GM21619 (cell line): ENCODE measurements at regions not wholly inside any gene's neighbourhood (a gene's known extent, or its start where the extent isn't known, plus 50 kb on each side); places are given as distances from the start of the nearest gene placed in this dataset.
A peak's percentile ranks its signal among the peaks of the same experiment; 100 is the strongest.

Source experiments
- ATAC-seq: cut with Tn5 transposase; IDR thresholded peaks from one replicate; pipeline ENCODE4 v1.9.1; 2021; ENCODE audit not compliant: unreplicated experiment

DNA sequence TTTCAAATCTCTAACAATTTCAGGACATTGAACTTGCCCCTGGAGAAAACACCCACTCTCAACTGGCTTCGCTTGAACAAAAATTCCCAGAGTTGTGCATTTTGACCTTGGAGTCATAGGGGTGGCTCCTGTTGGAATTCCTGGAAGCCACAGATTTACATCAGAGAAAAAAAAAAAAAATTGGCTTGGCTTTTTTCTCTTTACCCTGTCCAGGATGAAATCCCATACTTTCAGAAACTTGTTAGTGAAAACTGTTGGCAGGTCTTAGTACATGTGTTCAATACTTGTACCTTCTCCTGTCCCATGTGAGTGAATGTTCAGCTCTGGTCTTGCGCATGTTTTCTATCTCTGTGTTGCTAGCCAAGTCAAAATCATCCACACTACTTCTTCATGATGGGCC lies 228.8 kb downstream of the TGFB2 start:
- no peak for ATAC-seq

DNA sequence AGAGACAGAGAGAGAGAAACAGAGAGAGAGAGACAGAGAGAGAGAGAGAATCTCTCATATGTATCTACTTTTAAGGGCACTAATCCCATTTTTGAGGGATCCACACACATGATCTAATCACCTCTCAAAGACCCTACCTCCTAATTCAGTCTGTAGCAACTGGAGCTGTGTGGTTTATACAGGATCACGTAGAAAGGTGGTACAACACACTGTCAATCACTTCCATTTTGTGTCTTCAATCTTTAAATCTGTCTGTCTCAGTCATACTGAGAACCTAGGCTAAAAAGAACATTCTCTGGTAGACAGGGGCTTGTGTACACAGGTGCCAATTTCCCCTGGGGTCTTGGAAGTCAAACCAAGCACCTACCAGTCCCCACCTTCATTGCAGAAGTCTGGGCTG lies 229.9 kb downstream of the TGFB2 start:
- ATAC-seq, result no peak

DNA sequence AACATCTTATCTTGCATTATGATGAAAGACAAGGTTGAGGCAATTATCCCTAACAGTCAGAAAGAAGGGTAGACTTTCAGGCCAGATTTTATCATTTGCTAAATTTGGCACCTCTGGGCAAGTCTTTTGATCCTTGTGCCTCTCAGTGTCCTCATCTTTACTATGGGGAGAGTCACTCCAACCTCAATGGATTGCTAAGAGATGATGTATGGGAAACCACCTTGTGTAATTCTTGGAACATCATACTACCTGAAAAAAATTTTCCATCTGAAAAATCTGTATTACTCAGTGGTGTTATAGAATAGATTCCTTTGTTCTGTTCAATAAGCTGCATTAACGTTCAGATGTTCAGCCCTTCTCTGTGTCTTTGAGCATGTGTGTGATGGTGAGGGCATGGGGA lies 230.7 kb downstream of the TGFB2 start:
- no peak for ATAC-seq

DNA sequence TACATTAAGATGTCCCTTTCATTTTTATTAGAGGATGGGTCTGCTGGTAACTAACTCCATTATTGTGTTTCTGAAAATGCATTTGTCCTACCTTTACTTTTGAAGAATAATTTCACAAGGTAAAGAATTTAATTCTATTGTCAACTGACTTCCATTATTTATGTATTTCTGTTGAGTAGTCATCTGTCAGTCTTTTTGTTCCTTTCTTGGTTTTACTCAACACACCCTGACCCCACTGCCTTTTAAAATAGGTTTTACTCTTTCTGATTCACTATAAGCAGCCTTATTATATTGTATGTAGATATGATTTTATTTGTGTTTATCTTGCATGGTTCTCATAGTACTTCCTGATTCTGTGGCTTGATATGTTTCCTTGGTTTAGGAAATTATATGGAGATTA lies 237.5 kb downstream of the TGFB2 start:
- no peak for ATAC-seq

DNA sequence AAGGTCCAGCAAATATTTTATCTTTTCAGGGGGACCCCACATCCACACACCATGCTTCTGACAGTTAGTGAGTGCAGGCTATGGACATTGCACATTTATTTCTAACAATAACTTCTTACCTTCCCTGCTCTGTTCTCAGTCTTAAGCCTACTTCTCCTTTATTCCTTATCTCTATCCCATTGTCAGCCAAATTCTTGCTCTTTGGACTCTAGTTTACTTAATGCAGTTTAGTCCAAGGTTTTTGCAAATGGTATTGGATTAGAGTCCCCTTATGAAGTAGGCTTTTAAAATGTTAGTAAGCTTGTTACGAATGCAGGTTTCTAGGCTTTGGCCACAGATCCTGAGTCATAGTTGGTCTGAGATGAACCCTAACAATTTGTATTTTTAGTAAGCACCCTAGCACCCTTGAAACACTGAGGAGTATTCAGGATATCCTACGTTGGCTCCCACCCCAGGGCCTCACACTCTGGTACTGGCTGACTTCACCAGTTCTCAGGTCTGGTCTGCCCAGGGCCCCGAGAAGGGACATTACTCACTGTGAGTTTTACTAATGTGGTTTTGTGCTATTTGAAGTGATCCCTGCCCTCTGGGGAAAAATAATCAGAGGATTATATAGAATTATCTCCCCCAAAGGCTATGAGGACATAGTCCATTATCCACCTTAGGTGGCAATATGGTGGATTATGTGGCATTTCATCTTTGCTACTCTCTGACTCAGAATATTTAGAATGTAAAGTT lies 239.5 kb downstream of the TGFB2 start:
- no peak for ATAC-seq

DNA sequence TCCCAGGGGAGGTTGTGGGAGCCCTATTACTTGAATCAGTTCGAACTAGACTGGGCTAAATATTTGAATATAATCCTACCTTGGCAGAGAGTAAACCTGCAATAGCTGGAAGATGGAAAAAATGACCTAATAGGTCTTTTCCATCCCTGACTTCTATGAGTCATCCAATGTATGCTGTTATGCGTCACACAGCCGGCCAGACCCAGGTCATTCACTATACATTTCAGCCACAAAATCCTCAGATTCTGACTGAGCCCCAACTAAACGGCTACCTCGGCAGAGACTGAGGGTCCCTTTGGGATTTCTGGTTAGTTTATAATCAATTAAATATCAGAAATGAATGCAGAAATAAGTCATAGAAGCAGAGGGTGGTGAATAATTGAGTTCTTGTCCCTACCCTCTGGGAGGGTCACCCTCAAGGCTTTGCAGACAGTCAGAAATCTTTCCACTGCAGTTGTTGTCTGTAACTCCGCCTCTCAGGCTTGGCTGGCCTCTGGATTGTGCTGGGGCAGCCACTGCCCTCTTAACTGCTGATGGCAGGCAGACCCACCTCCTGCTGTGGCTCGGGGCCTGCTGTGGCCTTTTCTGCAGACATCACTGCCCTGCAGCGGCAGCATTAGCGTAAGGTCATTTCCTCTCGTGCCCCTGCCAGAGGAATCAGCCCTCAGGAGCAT lies 240.5 kb downstream of the TGFB2 start:
- ATAC-seq, result peak; percentile 73

DNA sequence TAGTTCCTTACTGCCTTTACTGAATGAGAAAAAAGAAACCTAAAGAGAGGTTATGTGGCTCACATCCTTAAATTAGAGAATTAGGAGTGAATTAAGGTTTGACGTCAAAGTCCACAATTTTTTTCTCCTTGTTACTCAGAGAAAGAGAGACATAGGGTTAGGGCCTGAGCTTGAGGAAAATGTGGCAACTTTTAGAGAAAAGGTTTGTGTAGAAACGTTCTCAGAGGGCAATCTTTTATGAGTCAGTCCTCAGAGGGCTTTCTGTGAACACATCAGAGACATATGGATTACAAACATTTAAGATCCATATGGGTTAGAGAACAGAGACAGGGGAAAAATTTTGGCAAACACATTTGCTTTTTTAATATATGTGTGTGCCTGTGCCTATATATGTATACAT lies 242.8 kb downstream of the TGFB2 start:
- ATAC-seq, result no peak

DNA sequence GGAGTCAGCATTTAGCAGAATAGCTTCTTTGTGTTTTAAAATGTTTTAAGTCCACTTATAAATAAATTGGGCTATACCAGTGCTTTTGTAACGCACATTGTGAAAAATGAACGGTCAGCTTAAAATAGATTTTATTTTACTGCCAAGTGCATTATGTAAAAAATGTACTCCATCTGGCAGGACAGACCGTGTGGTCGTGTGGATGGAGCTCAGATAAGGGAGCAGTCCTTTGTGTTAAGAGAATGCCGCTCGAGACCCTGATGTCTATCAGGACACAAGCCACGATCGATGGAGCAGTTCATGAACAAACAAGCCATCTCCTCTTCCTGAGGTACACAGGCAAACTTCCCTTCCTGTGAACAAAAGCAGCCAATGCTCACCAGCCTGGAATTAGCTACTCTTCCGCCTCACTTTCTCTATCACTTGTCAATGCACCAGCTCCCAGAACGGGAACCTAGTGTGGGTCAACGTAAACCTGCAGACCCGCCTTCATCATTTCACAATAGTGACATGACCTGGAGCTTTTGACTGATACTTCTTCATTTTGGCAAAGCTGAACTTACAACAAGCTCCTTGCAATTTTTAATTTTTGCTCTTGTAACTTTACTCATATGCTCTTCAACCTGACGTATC lies 243.5 kb downstream of the TGFB2 start:
- ATAC-seq, result no peak

DNA sequence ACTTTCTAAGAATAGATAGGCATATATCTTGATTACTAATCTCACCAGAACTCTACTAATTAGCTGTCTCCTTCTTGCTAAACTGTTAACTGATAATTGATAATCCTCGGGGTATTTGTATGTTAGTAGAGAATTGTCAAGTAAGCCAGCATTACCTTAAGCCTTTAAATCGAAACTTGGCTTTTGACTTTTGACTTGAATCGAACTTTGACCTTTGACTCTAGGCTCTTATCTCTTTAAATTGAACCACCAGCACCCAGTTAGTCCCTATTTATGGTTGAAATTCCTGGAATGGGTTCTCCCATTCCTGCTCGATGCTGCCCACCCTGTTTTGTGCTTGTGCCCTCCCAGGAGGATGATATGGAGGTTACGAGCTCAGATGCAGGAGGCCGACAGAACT lies 244.4 kb downstream of the TGFB2 start:
- ATAC-seq, result no peak

DNA sequence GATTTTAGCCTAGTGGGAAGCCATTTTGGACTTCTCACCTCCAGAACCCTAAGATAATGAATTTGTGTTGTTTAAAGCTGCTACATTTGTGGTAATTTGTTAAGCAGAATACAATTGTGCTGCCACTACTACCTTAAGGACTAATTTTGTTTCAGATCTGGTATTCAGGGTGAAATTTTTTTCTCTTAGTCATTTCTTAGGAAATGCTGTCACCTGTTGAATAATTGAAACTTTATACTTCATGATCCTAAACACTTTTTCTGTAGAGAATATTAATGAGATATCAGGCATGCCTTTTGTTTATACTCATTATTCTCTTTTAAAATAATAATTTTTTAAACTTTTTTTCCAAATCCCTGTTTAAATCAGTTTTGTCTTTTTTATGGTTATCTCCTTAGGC lies 246.8 kb downstream of the TGFB2 start:
- no peak for ATAC-seq

DNA sequence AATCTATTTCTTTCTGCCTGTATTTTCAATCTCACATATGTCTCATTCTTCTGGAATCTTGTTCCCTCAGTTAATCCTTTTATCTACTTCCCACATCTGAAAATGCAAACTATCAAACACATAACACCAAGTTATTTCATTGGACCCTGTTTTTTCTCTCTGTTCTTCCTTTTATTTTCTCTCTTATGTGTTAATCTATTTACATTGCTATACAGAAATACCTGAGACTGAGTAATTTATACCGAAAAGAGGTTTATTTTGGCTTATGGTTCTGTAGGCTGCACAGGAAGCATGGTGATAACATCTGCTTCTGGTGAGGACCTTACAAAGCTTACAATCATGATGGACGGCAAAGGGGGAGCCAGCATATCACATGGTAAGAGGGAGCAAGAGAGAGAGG lies 247.6 kb downstream of the TGFB2 start:
- no peak for ATAC-seq

DNA sequence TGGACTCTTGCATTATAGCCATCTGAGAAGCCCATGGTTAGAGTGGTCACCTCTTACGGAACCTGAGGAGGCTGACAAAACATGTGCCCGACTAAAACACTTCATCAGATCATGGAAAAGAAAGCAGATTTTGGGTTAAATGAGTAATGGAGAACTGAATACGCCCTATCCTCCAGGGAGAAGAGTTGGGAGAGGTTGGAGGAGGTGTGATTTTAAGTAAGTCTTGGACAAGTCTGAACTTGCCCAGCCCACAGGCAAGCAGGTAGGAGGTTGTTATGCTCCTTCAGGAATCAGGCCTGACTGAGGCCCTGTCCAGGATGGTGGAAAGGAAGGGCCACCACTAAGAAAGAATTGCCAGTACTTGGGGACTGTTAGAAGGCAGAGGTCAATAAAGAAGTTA lies 255.8 kb downstream of the TGFB2 start:
- no peak for ATAC-seq

DNA sequence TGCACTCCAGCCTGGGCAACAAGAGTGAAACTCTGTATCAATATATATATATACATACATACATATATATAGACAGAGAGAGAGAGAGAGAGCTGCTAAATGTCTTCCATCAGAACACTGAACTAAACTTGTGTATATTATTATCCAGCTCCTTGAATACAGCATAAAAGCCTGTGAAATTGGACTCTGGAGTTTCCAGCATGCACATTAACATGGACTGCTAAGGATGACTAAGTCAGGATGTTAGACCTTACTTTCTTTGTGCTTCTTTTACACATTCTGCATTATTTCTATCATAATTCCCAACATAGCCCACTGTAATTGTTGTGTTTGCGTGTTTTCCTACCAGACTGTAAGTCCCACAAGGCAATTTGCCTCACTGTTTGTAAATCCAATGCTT lies 259.1 kb downstream of the TGFB2 start:
- ATAC-seq, result no peak

DNA sequence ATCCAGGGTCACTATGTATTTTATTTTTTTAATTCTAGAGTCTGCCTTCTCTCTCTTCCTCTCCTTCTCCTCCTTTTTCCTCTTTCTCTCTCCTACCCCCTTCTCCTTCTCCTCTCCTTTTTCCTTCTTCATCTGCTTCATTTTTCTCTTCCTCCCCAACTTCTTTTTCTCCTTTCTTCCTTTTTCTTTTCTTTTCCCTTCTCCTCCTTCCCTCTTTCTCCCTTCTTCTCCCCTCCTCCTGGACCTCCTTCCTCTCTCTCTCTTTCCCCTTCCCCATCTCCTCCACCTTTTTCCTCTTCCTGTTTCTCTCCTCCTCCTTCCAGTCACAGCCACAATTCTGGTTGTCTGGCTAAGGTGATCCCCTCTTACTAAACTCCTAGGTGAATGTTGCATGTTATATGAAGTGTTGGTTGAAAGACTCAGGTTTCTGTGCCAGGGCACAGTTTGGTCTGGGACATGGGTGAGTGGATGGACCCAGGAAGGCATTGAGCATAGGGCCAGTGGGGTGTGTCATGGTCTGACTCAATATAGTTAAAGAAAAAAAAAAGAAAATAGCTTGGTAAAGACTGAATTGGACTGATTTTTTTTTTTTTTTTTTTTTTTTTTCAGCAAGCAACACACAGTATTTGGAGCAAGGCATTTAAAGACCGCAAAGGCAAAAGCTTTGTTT lies 266.9 kb downstream of the TGFB2 start:
- no peak for ATAC-seq

DNA sequence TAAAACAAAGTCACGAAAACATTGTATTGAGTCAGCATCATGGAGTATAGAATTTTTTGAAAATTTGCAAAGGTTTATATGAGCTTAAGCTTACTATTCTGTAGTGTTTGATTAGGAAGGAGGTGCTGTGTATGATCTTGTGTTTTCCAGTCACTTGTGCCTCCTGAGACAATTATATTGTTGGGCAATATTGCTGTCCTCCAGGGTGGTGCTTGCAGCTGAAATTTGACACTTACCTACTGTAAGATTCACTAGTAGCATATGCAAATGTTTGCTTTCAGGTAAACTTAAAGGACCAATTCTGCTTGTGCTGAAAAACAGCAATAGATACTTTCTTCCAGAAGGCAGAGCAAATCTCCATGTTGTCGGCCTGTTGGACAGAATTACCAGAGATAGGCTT lies 268.0 kb downstream of the TGFB2 start:
- no peak for ATAC-seq

DNA sequence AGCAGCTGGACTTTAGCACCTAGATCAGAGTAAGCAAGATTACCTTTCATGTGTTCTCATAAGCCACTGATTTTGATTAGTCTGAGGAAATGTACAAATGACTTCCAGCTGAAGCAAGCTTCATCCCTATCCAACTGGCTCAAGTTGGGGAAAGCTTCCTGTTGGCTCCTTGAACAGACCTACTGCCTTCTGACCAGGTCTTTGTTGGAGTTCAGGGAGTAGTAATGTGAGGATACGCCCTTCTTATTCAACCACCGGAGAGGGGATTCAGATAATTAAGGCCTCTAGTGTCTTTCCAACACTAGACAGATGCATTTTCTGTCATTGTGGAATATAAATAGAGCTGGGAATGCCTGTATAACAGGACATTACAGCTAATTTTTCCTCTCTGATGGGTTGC lies 268.9 kb downstream of the TGFB2 start:
- no peak for ATAC-seq

DNA sequence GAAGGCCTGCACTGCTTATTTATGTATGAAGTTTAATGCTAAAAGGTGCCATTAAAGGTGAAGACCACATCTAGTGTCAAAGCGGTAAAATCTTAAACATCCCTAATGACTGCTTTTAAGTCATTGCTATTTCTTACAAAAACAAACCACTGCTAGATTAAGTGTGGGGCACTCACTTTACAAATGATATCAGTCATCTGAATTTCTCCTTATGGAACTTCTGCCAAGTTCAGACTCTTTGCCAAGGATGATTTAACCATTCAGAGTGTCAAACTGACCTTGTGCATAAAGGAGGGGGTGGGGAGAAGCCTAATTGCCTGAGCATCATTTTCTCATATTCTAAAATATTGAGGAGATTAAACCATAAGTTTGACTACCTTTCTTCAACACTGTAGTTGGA lies 271.5 kb downstream of the TGFB2 start:
- no peak for ATAC-seq

DNA sequence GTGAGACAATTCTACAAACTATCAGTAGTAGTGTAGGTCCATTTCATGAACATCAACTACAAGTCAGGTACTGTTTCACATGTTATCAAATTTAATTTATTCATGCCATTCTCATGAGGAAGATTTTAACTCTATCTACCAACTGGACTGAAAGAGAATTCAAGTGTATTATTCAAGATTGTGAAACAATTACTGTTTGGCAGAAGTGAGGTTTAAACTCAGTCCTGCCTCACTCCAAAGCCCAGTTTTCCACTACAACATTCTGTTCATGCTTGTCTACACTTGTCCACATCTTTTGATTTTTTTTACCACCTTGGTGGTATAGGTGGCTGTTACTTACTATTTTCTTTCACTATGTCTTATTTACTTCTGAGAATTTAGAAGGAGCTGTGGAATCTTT lies 272.9 kb downstream of the TGFB2 start:
- ATAC-seq, result no peak

DNA sequence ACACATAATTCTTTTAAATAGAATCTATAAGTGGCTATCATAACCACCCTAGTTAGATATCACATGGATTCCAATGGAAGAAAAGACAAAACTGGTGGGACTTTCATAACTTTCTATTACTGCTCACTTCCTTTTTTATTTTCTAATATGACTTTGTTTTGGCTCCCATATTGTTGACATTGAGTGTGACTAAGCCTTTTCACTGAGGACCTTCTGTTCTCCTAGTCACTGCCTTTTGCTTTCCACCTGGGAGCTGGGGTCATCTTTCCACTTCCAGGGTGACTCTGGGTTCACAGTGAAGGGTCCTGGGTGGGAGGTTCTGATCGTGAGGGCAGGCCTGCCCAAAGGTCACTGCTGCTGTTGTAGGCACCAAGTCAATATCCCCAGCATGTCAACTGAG lies 275.8 kb downstream of the TGFB2 start:
- ATAC-seq, result no peak

DNA sequence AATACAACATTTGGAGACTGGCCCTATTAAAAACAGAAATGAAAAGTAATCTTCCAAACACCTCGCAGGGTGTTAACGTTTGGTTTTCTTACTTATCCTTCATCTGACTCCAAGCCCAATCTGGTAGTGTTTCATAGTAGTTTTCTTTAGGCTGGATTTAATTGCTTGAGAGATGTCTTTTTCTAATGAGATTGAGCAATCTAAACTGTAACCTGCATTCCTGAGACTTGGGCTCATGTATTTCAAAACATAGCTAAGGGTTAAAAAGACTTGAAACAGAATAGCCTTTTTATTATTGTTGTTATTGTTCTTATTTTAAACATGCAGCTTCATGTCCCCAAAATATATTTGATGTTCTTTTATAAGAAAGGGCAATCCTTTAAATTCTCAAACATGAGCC lies 278.9 kb downstream of the TGFB2 start:
- ATAC-seq, result no peak

DNA sequence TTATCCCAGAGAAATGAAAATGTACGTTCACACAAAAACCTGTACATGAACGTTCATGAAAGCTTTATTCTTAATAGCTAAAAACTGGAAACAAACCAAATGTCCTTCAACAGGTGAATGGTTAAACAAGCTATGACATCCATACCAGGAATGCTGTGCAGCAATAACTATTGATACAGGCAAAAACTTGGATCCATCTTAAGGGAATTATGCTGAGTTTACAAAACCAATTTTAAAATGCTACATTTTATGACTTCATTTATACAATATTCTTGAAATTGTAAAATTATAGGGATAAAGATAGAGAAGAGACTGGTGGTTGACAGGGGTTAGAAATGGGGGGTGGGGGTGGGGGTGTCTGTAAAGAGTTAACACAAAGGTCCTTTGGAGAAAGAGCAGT lies 280.3 kb downstream of the TGFB2 start:
- no peak for ATAC-seq
